ENCODE measurements at regions not wholly inside any gene's neighbourhood (a gene's known extent, or its start where the extent isn't known, plus 50 kb on each side); places are given as distances from the start of the nearest gene placed in this dataset.

DNA sequence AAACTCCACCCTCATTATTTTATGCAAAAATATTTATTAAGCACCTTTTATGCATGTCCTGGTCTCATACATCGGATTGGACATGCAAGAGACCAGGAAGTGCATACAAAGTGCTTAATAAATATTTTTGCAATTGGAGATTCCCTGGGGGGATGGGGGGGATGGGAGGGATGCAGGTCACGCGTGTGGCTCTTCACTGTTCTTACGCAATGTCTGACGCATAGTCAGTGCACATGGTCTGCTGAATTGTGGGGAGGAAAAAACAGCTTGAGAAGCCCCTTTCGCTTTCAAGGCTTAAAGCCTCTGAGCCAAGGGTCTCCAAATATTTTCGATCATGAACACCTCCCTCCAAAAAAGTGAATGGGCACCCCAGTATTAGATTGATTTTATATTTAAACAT, 96.7 kb upstream of the XYLT1 start:
- Histone ChIP-seq H3K9ac (ENCODE audit: low read length) (no peak overlapping the region), H2AFZ (ENCODE audit: low read length) (no peak overlapping the region), H3K9me2 (replicated peaks; ENCODE audit: insufficient read depth, low read length) (no peaks in the 10 kb centered on the region), H3K27ac (ENCODE audit: low read length) (no peak overlapping the region), H4K20me1 (ENCODE audit: insufficient read depth, low read length) (no peaks in the 10 kb centered on the region), H3F3A (ENCODE audit: insufficient read depth, low read length) (no peaks in the 10 kb centered on the region), H3K9me3 (replicated peaks; ENCODE audit: insufficient read depth, low read length) (no peaks in the 10 kb centered on the region), H3K4me3 (ENCODE audit: low read length) (no peak overlapping the region), H3K27me3 (replicated peaks; ENCODE audit: insufficient read depth, low read length) (no peaks in the 10 kb centered on the region), H3K4me1 (ENCODE audit: low read length) (no peaks in the 10 kb centered on the region), H3K36me3 (replicated peaks; ENCODE audit: insufficient read depth, low read length) (no peaks in the 10 kb centered on the region), H3K79me2 (ENCODE audit: low read length) (no peaks in the 10 kb centered on the region), H3K4me2 (ENCODE audit: low read depth, low read length) (no peak overlapping the region)
- no peak for DNase-seq
- TF ChIP-seq EZH2 (optimal IDR thresholded peaks at IDR 0.05; ENCODE audit: low read depth, low read length), result no peak
- no peak for TF ChIP-seq EZH2phosphoT487 (IDR thresholded peaks at IDR 0.05; ENCODE audit: low read length)

DNA sequence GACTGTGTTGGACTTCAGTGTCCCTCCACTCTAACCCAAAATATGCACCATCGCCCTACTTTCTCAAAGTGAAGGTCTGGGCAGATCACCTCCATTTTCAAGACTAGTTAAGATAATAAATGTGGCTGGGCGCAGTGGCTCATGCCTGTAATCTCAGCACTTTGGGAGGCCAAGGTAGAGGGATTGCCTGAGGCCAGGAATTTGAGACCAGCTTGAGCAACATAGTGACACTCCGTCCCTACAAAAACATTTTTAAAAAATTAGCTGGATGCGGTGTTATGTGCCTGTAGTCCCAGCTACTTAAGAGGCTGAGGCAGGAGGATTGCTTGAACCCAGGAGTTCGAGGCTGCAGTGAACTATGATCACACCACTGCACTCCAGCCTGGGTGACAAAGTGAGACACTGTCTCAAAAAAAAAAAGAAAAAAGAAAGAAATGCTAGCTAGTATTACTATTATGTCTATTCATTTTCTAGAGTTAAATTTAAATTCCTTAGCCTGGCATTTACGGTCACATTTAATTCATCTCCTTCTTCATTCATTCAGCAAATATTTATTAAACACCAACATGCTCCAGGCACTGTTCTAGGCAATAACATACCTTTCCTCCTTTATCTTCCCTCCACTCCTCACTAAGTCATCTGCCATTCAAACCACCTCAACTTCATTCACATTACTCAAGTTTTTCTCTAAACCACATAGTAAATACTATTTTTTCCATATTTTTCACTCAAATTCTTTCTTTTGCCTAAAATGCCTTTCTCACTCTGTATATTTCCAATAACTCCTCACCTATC, 96.1 kb upstream of the XYLT1 start:
- DNase-seq, result no peak
- Histone ChIP-seq H3K27me3 (replicated peaks; ENCODE audit: insufficient read depth, low read length) (no peaks in the 10 kb centered on the region), H3F3A (ENCODE audit: insufficient read depth, low read length) (no peaks in the 10 kb centered on the region), H3K36me3 (replicated peaks; ENCODE audit: insufficient read depth, low read length) (no peaks in the 10 kb centered on the region), H3K4me3 (ENCODE audit: low read length) (no peak overlapping the region), H3K9me2 (replicated peaks; ENCODE audit: insufficient read depth, low read length) (no peaks in the 10 kb centered on the region), H3K79me2 (ENCODE audit: low read length) (no peaks in the 10 kb centered on the region), H4K20me1 (ENCODE audit: insufficient read depth, low read length) (no peaks in the 10 kb centered on the region), H2AFZ (ENCODE audit: low read length) (no peak overlapping the region), H3K9me3 (replicated peaks; ENCODE audit: insufficient read depth, low read length) (no peaks in the 10 kb centered on the region), H3K9ac (ENCODE audit: low read length) (no peak overlapping the region), H3K4me2 (ENCODE audit: low read depth, low read length) (no peak overlapping the region), H3K4me1 (ENCODE audit: low read length) (no peaks in the 10 kb centered on the region), H3K27ac (ENCODE audit: low read length) (no peak overlapping the region)
- no peak for TF ChIP-seq EZH2 (optimal IDR thresholded peaks at IDR 0.05; ENCODE audit: low read depth, low read length)
- TF ChIP-seq EZH2phosphoT487 (IDR thresholded peaks at IDR 0.05; ENCODE audit: low read length), result no peak
- TF ChIP-seq CTCF (IDR thresholded peaks at IDR 0.05; ENCODE audit: low read length), result no peak

GRCh38 chr16:17566075-17566474, 95.3 kb upstream of the XYLT1 start:
- H4K20me1 ChIP-seq (ENCODE audit: insufficient read depth, low read length), result no peaks in the 10 kb centered on the region
- no peaks in the 10 kb centered on the region for H3K4me1 ChIP-seq (ENCODE audit: low read length)
- H3K4me2 ChIP-seq (ENCODE audit: low read depth, low read length), result no peak overlapping the region
- H3K36me3 ChIP-seq (replicated peaks; ENCODE audit: insufficient read depth, low read length), result no peaks in the 10 kb centered on the region
- H3K9me3 ChIP-seq (replicated peaks; ENCODE audit: insufficient read depth, low read length), result no peaks in the 10 kb centered on the region
- no peaks in the 10 kb centered on the region for H3K27me3 ChIP-seq (replicated peaks; ENCODE audit: insufficient read depth, low read length)
- TF ChIP-seq EZH2 (optimal IDR thresholded peaks at IDR 0.05; ENCODE audit: low read depth, low read length), result no peak
- no peak overlapping the region for H3K4me3 ChIP-seq (ENCODE audit: low read length)
- H3K79me2 ChIP-seq (ENCODE audit: low read length), result no peaks in the 10 kb centered on the region
- no peaks in the 10 kb centered on the region for H3F3A ChIP-seq (ENCODE audit: insufficient read depth, low read length)
- DNase-seq, result no peak
- no peak overlapping the region for H2AFZ ChIP-seq (ENCODE audit: low read length)
- no peaks in the 10 kb centered on the region for H3K9me2 ChIP-seq (replicated peaks; ENCODE audit: insufficient read depth, low read length)
- no peak overlapping the region for H3K27ac ChIP-seq (ENCODE audit: low read length)
- H3K9ac ChIP-seq (ENCODE audit: low read length), result no peak overlapping the region

GRCh38 chr16:17565605-17566004, 94.8 kb upstream of the XYLT1 start:
- Histone ChIP-seq H3K36me3 (replicated peaks; ENCODE audit: insufficient read depth, low read length) (no peaks in the 10 kb centered on the region), H3K9me2 (replicated peaks; ENCODE audit: insufficient read depth, low read length) (no peaks in the 10 kb centered on the region), H4K20me1 (ENCODE audit: insufficient read depth, low read length) (no peaks in the 10 kb centered on the region), H3K4me1 (ENCODE audit: low read length) (no peaks in the 10 kb centered on the region), H3K9ac (ENCODE audit: low read length) (no peak overlapping the region), H3K9me3 (replicated peaks; ENCODE audit: insufficient read depth, low read length) (no peaks in the 10 kb centered on the region), H3K4me3 (ENCODE audit: low read length) (no peak overlapping the region), H2AFZ (ENCODE audit: low read length) (no peak overlapping the region), H3K27me3 (replicated peaks; ENCODE audit: insufficient read depth, low read length) (no peaks in the 10 kb centered on the region), H3K79me2 (ENCODE audit: low read length) (no peaks in the 10 kb centered on the region), H3F3A (ENCODE audit: insufficient read depth, low read length) (no peaks in the 10 kb centered on the region), H3K27ac (ENCODE audit: low read length) (no peak overlapping the region), H3K4me2 (ENCODE audit: low read depth, low read length) (no peak overlapping the region)
- DNase-seq, result no peak
- TF ChIP-seq EZH2 (optimal IDR thresholded peaks at IDR 0.05; ENCODE audit: low read depth, low read length) (no peak), CTCF (IDR thresholded peaks at IDR 0.05; ENCODE audit: low read length) (no peak), EZH2phosphoT487 (IDR thresholded peaks at IDR 0.05; ENCODE audit: low read length) (no peak)

Data from MM.1S (cell line).